Activated naive CD4-positive, alpha-beta T cell treated with Interleukin-2 at 50 U/mL for 16 hours (primary cell): ENCODE measurements at regions not wholly inside any gene's neighbourhood (a gene's known extent, or its start where the extent isn't known, plus 50 kb on each side); places are given as distances from the start of the nearest gene placed in this dataset.

Source experiments
- DNase-seq: peaks from one replicate; pipeline ENCODE4 v3.0.0-alpha.2; 2020

DNA sequence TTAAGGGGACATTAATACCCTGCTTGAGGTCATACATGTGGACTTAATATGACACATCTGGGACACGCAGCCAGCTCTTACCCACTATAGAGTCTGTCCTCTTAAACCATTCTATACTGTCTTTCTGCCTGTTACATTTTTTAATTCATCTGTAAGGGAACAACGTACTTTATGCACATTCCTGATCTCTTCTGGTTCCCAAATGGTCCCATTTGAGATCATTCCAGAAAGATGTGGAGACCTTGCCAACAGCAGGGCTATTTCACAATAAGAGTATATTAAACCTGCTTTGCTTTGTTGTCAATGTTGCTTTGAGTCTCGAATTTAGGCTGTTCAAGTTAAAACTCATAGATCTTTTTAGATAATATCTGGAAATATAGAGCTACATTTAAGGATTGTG, 332.2 kb upstream of the RAG2 start:
- DNase-seq: no peak

DNA sequence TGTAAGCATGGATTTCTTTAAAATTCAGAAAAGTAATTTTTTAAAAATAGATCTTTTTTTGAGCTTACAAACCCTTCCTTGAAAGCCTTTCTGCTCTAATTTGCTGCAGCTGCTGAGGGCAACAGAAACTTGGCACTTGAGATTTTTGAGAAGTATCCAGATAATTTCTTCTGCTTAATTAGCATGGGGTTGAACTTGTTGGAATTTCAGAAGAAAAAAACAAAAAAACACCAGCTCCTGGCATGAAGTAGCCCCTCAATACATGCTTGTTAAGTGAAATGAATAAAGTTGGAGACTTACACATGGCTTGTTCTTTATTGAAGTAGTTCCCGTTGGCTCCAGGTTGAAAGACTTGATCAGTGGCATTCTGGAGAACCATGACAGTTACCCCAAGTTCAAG, 331.4 kb upstream of the RAG2 start:
- no peak for DNase-seq

- no peak for DNase-seq
Measured at GRCh38 chr11:36928621-36929020, 330.6 kb upstream of the RAG2 start.

- DNase-seq: no peak
Measured at GRCh38 chr11:36899800-36900199, 301.8 kb upstream of the RAG2 start.

DNA sequence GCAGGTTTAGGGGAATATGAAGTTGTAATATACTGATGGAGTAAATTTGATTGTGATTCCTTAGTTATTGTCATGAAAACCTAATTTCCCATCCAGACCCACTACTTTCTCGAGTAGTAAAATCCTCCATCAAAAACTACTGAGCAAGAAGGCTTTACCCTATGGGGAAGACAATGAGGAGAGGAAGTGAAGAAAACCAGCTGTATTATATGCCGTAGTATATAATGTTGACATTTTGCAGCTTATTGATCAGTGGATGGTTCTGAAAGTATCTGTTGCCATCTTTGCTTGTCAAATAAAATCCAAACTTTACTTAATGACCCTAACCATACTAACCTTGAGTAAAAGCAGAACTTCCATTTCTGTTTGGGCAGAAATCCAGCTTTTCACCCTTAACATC, 292.8 kb upstream of the RAG2 start:
- DNase-seq: no peak

DNA sequence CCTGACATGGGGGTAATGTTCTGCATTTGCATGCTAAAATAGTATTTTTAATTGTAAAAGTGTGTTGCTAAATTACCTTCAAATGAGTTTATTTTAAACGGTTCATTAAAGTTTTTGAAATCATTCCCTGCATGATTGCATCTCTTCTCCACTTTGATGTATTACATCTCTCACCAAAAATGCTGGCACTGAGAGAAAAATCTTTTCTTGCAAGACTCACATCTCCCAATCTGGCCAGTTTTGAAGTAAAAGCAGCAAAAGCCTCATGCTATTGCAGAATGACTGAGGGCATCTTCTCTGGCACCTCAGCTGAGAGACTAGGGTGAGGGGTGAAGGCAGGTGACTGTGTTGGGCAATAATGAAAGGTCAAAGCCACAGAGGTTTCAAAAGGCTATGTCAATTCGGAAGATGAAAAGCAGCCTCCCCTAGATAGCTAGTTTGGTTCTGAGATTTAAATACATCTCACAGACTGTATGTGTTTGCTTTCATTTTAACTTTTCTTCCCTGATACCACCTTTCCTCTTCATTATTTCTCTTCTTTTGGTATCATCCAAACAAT, 292.2 kb upstream of the RAG2 start:
- no peak for DNase-seq

GRCh38 chr11:36885154-36885553, 287.1 kb upstream of the RAG2 start:
- DNase-seq: no peak

DNA sequence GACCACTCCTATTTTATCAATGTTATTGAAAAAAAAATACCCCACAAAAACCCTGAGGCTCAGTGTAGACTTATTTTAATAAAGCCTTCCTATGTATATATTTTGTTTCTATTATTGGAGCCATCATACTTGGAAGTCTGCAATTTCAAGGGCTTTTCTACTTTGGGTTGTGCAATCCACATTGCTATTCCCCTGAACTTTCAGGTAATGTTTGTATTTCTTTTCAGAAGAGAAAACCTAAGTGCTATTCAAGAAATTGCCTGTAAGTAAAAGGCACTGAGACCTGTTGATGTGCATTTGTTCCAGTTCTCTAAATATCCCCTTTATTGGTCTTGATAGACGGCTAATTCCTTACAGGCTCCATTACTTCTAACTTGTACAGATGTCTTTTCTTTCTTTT, 280.7 kb upstream of the RAG2 start:
- DNase-seq: no peak

DNA sequence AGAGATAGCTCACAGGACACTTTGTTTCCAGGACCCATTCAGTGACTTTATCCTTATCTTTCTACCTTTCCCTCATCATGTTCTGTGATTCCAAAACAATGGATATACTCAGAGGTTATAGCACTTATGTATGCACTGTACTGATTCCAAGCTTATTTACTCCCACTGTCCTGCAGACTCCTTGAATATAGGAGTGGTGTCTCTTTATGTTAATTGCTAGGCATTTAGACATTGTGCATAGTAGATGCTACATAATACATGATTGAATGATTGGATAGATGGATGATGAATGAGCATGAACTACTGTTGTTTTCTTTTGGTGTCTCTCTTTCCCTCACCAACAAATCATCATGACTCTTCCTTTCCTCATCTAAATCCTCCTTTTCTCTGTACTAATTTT, 279.1 kb upstream of the RAG2 start:
- no peak for DNase-seq

- DNase-seq: no peak
Measured at GRCh38 chr11:36876266-36876665, 278.2 kb upstream of the RAG2 start.

- no peak for DNase-seq
Measured at GRCh38 chr11:36874291-36874690, 276.3 kb upstream of the RAG2 start.

- DNase-seq: no peak
Measured at GRCh38 chr11:36870361-36870760, 272.3 kb upstream of the RAG2 start.

- DNase-seq: no peak
Measured at GRCh38 chr11:36868380-36868779, 270.3 kb upstream of the RAG2 start.

GRCh38 chr11:36865846-36866245, 267.8 kb upstream of the RAG2 start:
- no peak for DNase-seq

GRCh38 chr11:36854875-36855274, 256.8 kb upstream of the RAG2 start:
- no peak for DNase-seq

- no peak for DNase-seq
Measured at GRCh38 chr11:36848660-36849059, 250.6 kb upstream of the RAG2 start.

DNA sequence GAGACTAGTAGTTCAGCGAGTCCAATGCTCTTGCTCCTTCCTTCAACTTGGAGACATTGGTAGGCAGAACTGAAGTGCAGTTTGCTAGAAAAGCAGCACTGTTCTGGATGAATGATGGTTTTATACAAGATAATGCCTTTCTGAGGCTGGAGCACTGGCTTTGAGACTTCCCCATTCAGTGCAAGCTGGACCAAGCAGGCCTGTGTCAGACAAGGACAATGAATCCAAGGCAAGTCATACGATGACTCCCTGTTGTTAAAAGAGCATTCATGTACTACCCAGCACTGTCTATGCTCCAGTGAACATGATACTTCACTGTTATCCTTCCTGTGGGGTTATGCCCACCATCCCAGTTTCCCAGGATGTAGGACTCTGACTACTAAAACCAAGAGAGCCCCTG, 242.3 kb upstream of the RAG2 start:
- DNase-seq: no peak

- DNase-seq: no peak
Measured at GRCh38 chr11:36837831-36838437, 239.9 kb upstream of the RAG2 start.

GRCh38 chr11:36825251-36825650, 227.2 kb upstream of the RAG2 start:
- no peak for DNase-seq

- DNase-seq: no peak
Measured at GRCh38 chr11:36824349-36824748, 226.3 kb upstream of the RAG2 start.

- no peak for DNase-seq
Measured at GRCh38 chr11:36822829-36823228, 224.8 kb upstream of the RAG2 start.

- DNase-seq: no peak
Measured at GRCh38 chr11:36818410-36818809, 220.4 kb upstream of the RAG2 start.

DNA sequence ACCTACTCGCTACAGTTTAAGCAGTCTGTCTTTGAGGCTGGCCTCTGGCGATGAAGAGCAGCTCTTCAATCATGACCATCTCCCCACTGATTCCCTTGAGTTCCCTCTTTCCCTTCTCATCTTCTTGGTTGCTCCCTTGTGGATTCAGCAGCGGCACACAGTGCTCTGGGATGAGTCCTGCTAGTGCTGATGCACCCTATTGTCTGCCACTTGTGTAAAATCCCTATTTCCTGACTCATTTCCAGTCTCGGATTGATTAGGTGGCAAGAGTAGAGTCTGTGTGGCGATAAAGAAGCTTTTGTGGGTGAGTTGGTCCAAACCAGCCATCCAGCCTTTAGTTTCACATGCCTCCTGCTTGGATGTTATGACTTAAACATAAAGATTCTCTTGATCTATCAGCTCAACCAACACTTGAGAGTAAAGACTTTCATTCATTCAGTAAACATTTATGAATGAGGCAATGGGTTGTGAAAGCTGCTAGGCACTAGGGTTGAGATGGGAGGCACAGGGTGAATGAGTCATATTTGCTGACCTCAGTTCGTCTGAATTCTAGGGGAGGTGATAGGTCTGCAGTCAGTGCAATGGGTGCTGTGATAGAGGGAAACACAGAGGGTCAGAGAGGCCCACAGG, 219.4 kb upstream of the RAG2 start:
- no peak for DNase-seq

DNA sequence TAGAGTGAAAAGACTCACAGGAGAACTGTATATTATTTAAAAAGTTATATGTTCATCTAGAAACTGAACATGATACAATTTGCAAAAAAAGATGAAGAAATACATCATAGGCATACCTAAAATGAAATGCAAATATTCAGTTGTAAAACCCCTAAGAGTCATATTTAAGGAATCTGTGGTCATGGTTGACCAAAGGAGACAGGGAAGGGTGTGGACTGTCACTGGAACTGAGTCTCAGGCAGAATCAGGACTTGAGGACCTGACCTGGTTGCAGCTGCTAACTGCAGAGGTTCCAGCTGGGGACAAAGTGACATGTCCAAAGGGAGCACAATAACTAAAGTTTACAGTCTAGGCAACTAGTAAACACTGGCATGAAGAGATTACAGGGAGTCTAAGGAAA, 211.3 kb upstream of the RAG2 start:
- DNase-seq: no peak

DNA sequence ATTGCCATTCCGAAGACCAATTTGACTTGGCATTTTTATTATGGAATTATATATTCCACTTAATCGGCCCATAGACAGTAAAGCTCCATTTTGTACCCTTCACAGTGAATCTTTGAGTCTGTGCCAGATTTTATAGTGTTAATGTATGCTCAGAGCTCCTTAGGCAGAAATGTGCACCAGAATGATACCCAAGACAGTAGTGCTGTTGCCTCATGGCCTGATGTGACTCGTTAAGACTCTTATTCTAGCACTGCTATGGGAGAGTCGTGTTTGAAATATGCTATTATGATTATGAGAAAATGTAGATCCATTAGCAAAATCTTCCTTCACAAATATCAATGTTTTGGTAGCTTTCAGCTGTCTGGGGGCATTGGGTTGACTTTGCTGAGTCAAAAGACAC, 209.8 kb upstream of the RAG2 start:
- DNase-seq: no peak
